ENCODE measurements at regions not wholly inside any gene's neighbourhood (a gene's known extent, or its start where the extent isn't known, plus 50 kb on each side); places are given as distances from the start of the nearest gene placed in this dataset.

- TF ChIP-seq CTCF (IDR thresholded peaks at IDR 0.05) (no peak), POLR2A (IDR thresholded peaks at IDR 0.05) (no peak)
Measured at GRCh38 chr2:200242570-200242969, 63.9 kb upstream of the SPATS2L start.
